H9 (cell line): ENCODE measurements at regions not wholly inside any gene's neighbourhood (a gene's known extent, or its start where the extent isn't known, plus 50 kb on each side); places are given as distances from the start of the nearest gene placed in this dataset.

Experiments
- DNase-seq: peaks from one replicate; pipeline ENCODE4 v3.0.0-alpha.2; 2017
- H2AFZ ChIP-seq: one replicate; pipeline ENCODE4 v1.6.1; 2013; ENCODE audit warnings: mild to moderate bottlenecking, low read length, control low read depth, moderate library complexity
- H2AK5ac ChIP-seq: 2 replicates; pipeline ENCODE4 v1.6.1; 2013; ENCODE audit warnings: low read length, control low read depth, mixed read lengths; ENCODE audit not compliant: insufficient read length
- H2BK120ac ChIP-seq: one replicate; pipeline ENCODE4 v1.6.1; 2013; ENCODE audit warnings: low read depth, mild to moderate bottlenecking, low read length, control low read depth, inconsistent platforms; ENCODE audit not compliant: poor library complexity, severe bottlenecking
- H2BK12ac ChIP-seq: 2 replicates; pipeline ENCODE4 v1.6.1; 2013; ENCODE audit warnings: low read length, control low read depth, mixed read lengths, low read depth; ENCODE audit not compliant: insufficient read length
- H2BK15ac ChIP-seq: 2 replicates; pipeline ENCODE4 v1.6.1; 2013; ENCODE audit warnings: low read depth, low read length, control low read depth
- H2BK20ac ChIP-seq: one replicate; pipeline ENCODE4 v1.6.1; 2013; ENCODE audit warnings: low read depth, mild to moderate bottlenecking, low read length, control low read depth, inconsistent platforms; ENCODE audit not compliant: poor library complexity, severe bottlenecking
- H2BK5ac ChIP-seq: 2 replicates; pipeline ENCODE4 v1.6.1; 2013; ENCODE audit warnings: low read length, control low read depth, mixed read lengths; ENCODE audit not compliant: insufficient read length
- H3K14ac ChIP-seq: 2 replicates; pipeline ENCODE4 v1.6.1; 2013; ENCODE audit warnings: low read length, control low read depth; ENCODE audit not compliant: insufficient read depth
- H3K18ac ChIP-seq: 2 replicates; pipeline ENCODE4 v1.6.1; 2013; ENCODE audit warnings: low read depth, mild to moderate bottlenecking, mixed read lengths, low read length, control low read depth; ENCODE audit not compliant: insufficient read length
- H3K23ac ChIP-seq: 2 replicates; pipeline ENCODE4 v1.6.1; 2013; ENCODE audit warnings: low read length, control low read depth, mixed read lengths, low read depth; ENCODE audit not compliant: insufficient read length
- H3K23me2 ChIP-seq: 2 replicates; pipeline ENCODE4 v1.6.1; 2013; ENCODE audit warnings: low read depth, mild to moderate bottlenecking, mixed read lengths, low read length, control low read depth; ENCODE audit not compliant: insufficient read length, poor library complexity, severe bottlenecking
- H3K27ac ChIP-seq: 2 replicates; pipeline ENCODE4 v1.5.1; 2013; ENCODE audit warnings: low read length, control low read depth, mixed read lengths, low read depth; ENCODE audit not compliant: insufficient read length
- H3K27me3 ChIP-seq: 2 replicates; pipeline ENCODE4 v1.6.1; 2013; ENCODE audit warnings: low read length, control low read depth, inconsistent platforms; ENCODE audit not compliant: insufficient read depth
- H3K4ac ChIP-seq: 2 replicates; pipeline ENCODE4 v1.6.1; 2013; ENCODE audit warnings: low read depth, mild to moderate bottlenecking, control low read depth, inconsistent platforms, low read length, moderate library complexity
- H3K4me1 ChIP-seq: 2 replicates; pipeline ENCODE4 v1.6.1; 2013; ENCODE audit warnings: low read length, control low read depth, inconsistent platforms; ENCODE audit not compliant: insufficient read depth
- H3K4me2 ChIP-seq: 2 replicates; pipeline ENCODE4 v1.6.1; 2013; ENCODE audit warnings: low read length, control low read depth, mixed read lengths; ENCODE audit not compliant: insufficient read length, insufficient read depth
- H3K56ac ChIP-seq: 2 replicates; pipeline ENCODE4 v1.6.1; 2013; ENCODE audit warnings: low read depth, mild to moderate bottlenecking, mixed read lengths, low read length, control low read depth; ENCODE audit not compliant: insufficient read length
- H3K79me1 ChIP-seq: 2 replicates; pipeline ENCODE4 v1.6.1; 2013; ENCODE audit warnings: low read depth, mild to moderate bottlenecking, moderate library complexity, low read length, control low read depth, inconsistent platforms; ENCODE audit not compliant: insufficient read depth, poor library complexity, severe bottlenecking
- H3K79me2 ChIP-seq: 2 replicates; pipeline ENCODE4 v1.6.1; 2013; ENCODE audit warnings: low read length, control low read depth, inconsistent platforms; ENCODE audit not compliant: insufficient read depth
- H3K9ac ChIP-seq: 2 replicates; pipeline ENCODE4 v1.6.1; 2013; ENCODE audit warnings: low read length, control low read depth, mixed read lengths; ENCODE audit not compliant: insufficient read length; ENCODE audit errors: extremely low read depth
- H3K9me3 ChIP-seq: one replicate; pipeline ENCODE4 v1.6.1; 2013; ENCODE audit warnings: low read depth, low read length, inconsistent platforms; ENCODE audit not compliant: control insufficient read depth
- H3T11ph ChIP-seq: one replicate; pipeline ENCODE4 v1.6.1; 2013; ENCODE audit warnings: mild to moderate bottlenecking, low read length, control low read depth, inconsistent platforms
- H4K20me1 ChIP-seq: one replicate; pipeline ENCODE4 v1.6.1; 2013; ENCODE audit not compliant: control insufficient read depth, insufficient read length, insufficient read depth
- H4K5ac ChIP-seq: 2 replicates; pipeline ENCODE4 v1.6.1; 2013; ENCODE audit warnings: low read depth, mild to moderate bottlenecking, mixed read lengths, low read length, control low read depth; ENCODE audit not compliant: insufficient read length
- H4K8ac ChIP-seq: replicated peaks from 2 replicates; pipeline ENCODE4 v1.6.1; 2013; ENCODE audit warnings: low read length, control low read depth, mixed read lengths, low read depth; ENCODE audit not compliant: insufficient read length
- H4K91ac ChIP-seq: 2 replicates; pipeline ENCODE4 v1.6.1; 2013; ENCODE audit warnings: low read depth, mild to moderate bottlenecking, moderate library complexity, mixed read lengths, low read length, control low read depth; ENCODE audit not compliant: insufficient read length
- H3K27ac Mint-ChIP-seq, 3 experiments: 2 replicates in 2 of 3; 3 replicates in 1 of 3; pipeline ENCODE4 v1.8.0; 2020 to 2021; ENCODE audit warnings: mixed read lengths in 3 of 3, mild to moderate bottlenecking in 1 of 3, moderate library complexity in 1 of 3
- H3K27me3 Mint-ChIP-seq: 2 replicates; pipeline ENCODE4 v1.8.0; 2021; ENCODE audit warnings: low read depth, mild to moderate bottlenecking, moderate library complexity, mixed read lengths
- H3K36me3 Mint-ChIP-seq, 3 experiments: 2 replicates in 2 of 3; 3 replicates in 1 of 3; pipeline ENCODE4 v1.8.0; 2020 to 2021; ENCODE audit warnings: low read depth in 3 of 3, mixed read lengths in 3 of 3; ENCODE audit not compliant: insufficient read depth in 1 of 3
- H3K4me1 Mint-ChIP-seq, 2 experiments: 2 replicates each; pipeline ENCODE4 v1.8.0; 2020; ENCODE audit warnings: mixed read lengths in 2 of 2
- H3K4me3 Mint-ChIP-seq, 2 experiments: 2 replicates in 1 of 2; 3 replicates in 1 of 2; pipeline ENCODE4 v1.8.0; 2020 to 2021; ENCODE audit warnings: mild to moderate bottlenecking in 2 of 2, mixed read lengths in 2 of 2, moderate library complexity in 1 of 2
- H3K9me3 Mint-ChIP-seq, 2 experiments: 2 replicates in 1 of 2; 3 replicates in 1 of 2; pipeline ENCODE4 v1.8.0; 2020; ENCODE audit warnings: mild to moderate bottlenecking in 2 of 2, mixed read lengths in 2 of 2, moderate library complexity in 1 of 2
- WGBS: extraction: QIAGEN DNeasy Blood & Tissue Kit; methylation state at CpG from one replicate; pipeline ENCODE4 v1.1.7; 2013; ENCODE audit warnings: missing lambda C conversion rate, low lambda C conversion rate, mixed read lengths; ENCODE audit not compliant: insufficient read length; ENCODE audit errors: extremely low coverage; 5-methylcytosine and 5-hydroxymethylcytosine counted together
- TF ChIP-seq, protein P1 (sequence below): fragments of 200-600 bp; sonication (generic); conservative IDR thresholded peaks from 3 replicates; pipeline ENCODE4 v1.8.0; 2021; ENCODE audit warnings: antibody characterized with exemption, mild to moderate bottlenecking

DNA sequence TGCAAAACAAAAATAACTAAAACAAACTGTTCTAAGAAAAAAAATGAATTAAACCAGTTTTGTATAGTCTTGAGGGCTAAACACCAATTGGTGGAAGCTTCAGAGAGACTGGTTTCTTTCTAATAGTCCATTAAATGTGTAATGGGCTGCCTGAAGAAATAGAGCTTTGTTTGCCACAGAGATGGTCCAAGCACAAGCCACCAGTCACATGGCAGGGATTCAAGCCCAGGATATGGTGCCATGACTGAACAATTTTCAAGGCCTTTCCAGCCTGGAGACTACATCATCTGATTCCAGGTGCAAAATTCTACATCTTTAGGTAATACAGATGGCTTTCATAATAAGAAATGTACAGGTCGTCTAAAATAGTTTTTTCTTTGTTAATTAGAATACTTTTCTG, 355.3 kb downstream of the NR2F1-AS1 start:
- Histone ChIP-seq H3K56ac (no peak overlapping the region), H3K4ac (no peak overlapping the region), H4K5ac (no peak overlapping the region), H3K9ac (no peak overlapping the region), H3K23ac (no peak overlapping the region), H3K14ac (no peak overlapping the region), H3K4me2 (no peak overlapping the region), H2AFZ (no peak overlapping the region), H3T11ph (no peak overlapping the region), H3K79me1 (no peaks in the 10 kb centered on the region), H3K27me3 (no peaks in the 10 kb centered on the region), H2AK5ac (no peak overlapping the region), H3K27ac (no peak overlapping the region), H2BK5ac (no peak overlapping the region), H3K18ac (no peak overlapping the region), H2BK120ac (no peak overlapping the region), H3K4me1 (no peaks in the 10 kb centered on the region), H4K91ac (no peak overlapping the region), H2BK12ac (no peak overlapping the region), H3K23me2 (no peaks in the 10 kb centered on the region), H2BK20ac (no peak overlapping the region), H4K20me1 (no peaks in the 10 kb centered on the region), H3K9me3 (no peaks in the 10 kb centered on the region), H3K79me2 (no peaks in the 10 kb centered on the region), H2BK15ac (no peak overlapping the region), H4K8ac (no peak overlapping the region)
- no peaks in the 10 kb centered on the region for H3K9me3 Mint-ChIP-seq
- no peak overlapping the region for H3K27ac Mint-ChIP-seq
- H3K4me3 Mint-ChIP-seq, result no peak overlapping the region
- H3K27me3 Mint-ChIP-seq, result no peaks in the 10 kb centered on the region
- no peak for DNase-seq
- WGBS, result no CpG with 5 or more reads among the region's 1 CpG
- H3K36me3 Mint-ChIP-seq, result no peaks in the 10 kb centered on the region
- TF ChIP-seq, protein P1, sequence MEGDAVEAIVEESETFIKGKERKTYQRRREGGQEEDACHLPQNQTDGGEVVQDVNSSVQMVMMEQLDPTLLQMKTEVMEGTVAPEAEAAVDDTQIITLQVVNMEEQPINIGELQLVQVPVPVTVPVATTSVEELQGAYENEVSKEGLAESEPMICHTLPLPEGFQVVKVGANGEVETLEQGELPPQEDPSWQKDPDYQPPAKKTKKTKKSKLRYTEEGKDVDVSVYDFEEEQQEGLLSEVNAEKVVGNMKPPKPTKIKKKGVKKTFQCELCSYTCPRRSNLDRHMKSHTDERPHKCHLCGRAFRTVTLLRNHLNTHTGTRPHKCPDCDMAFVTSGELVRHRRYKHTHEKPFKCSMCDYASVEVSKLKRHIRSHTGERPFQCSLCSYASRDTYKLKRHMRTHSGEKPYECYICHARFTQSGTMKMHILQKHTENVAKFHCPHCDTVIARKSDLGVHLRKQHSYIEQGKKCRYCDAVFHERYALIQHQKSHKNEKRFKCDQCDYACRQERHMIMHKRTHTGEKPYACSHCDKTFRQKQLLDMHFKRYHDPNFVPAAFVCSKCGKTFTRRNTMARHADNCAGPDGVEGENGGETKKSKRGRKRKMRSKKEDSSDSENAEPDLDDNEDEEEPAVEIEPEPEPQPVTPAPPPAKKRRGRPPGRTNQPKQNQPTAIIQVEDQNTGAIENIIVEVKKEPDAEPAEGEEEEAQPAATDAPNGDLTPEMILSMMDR, result no peak
- no peaks in the 10 kb centered on the region for H3K4me1 Mint-ChIP-seq
